Adrenal gland (tissue), 9 donors: ENCODE measurements at regions not wholly inside any gene's neighbourhood (a gene's known extent, or its start where the extent isn't known, plus 50 kb on each side); places are given as distances from the start of the nearest gene placed in this dataset.

Source experiments
- DNase-seq, 7 donors: peaks; one replicate each; pipeline ENCODE4 v3.0.0-alpha.2; 2019 to 2020
- H3K27ac ChIP-seq, 5 donors: fragments of 200-600 bp; sonication (generic) in 4 of 5; 1 replicate in 3 of 5; 2 replicates in 2 of 5; pipeline versions ENCODE4 v1.5.1 to v1.8.0; 2016 to 2020; ENCODE audit warnings: mild to moderate bottlenecking in 1 of 5
- H3K27me3 ChIP-seq: fragments of 200-600 bp; 2 replicates; pipeline ENCODE4 v1.8.0; 2021
- H3K36me3 ChIP-seq, 2 donors: fragments of 200-600 bp; replicated peaks in 1 of 2; 1 replicate in 1 of 2; 2 replicates in 1 of 2; pipeline versions ENCODE4 v1.5.1 to v1.8.0; 2018 to 2022
- H3K4me1 ChIP-seq, 2 donors: fragments of 200-600 bp; replicated peaks in 1 of 2; 1 replicate in 1 of 2; 2 replicates in 1 of 2; pipeline versions ENCODE4 v1.5.1 to v1.8.0; 2018 to 2021
- H3K4me3 ChIP-seq, 4 donors: fragments of 200-600 bp; sonication (generic) in 3 of 4; one replicate each; pipeline ENCODE4 v1.5.1; 2016 to 2018
- H3K9me3 ChIP-seq, 3 donors: fragments of 200-600 bp; sonication (generic) in 1 of 3; replicated peaks in 1 of 3; 1 replicate in 2 of 3; 2 replicates in 1 of 3; pipeline versions ENCODE4 v1.5.1 to v1.8.0; 2016 to 2021
- CTCF ChIP-seq, 6 experiments: fragments of 450-650 bp in 4 of 6; fragments of 200-600 bp in 2 of 6; sonication (generic) in 1 of 6; IDR thresholded peaks; 1 replicate in 5 of 6; 2 replicates in 1 of 6; pipeline versions ENCODE4 v1.5.1 to v1.8.0; 2016 to 2021; ENCODE audit warnings: antibody characterized with exemption in 6 of 6, mild to moderate bottlenecking in 2 of 6, moderate library complexity in 1 of 6
- POLR2A ChIP-seq, 2 donors: fragments of 450-650 bp; IDR thresholded peaks; one replicate each; pipeline ENCODE4 v1.6.1; 2017; ENCODE audit warnings: antibody characterized with exemption in 2 of 2, mild to moderate bottlenecking in 2 of 2, moderate library complexity in 1 of 2
- WGBS, 4 donors: extraction: QIAGEN DNeasy Blood & Tissue Kit in 2 of 4; methylation state at CpG; one replicate each; pipeline versions ENCODE4 v1.1.5 to v1.1.7; 2013 to 2017; 5-methylcytosine and 5-hydroxymethylcytosine counted together
- intact Hi-C, 2 donors: fragments of 100-400 bp; cut with DNase I; formaldehyde crosslinking; loops; one replicate each; pipeline versions ENCODE4 v1.14.1 to v1.15.0; 2022 to 2023
- donor health status: healthy with polysubstance abuse.
- donor health status: Bipolar disorder and iron deficiency.
- donor health status: DM: yes; HTN: yes; CAD: no.
- donor health status: DM: no; HTN: no; CAD: no.
- donor health status: DM: no; HTN: no; CAD: no.

GRCh38 chr5:84724683-84725082 lies 340.0 kb upstream of the EDIL3 start:
- intact Hi-C loops: no loop called here
- Histone ChIP-seq H3K4me3 (no peak overlapping the region), H3K9me3 (no peaks in the 10 kb centered on the region), H3K4me1 (no peaks in the 10 kb centered on the region), H3K27me3 (no peaks in the 10 kb centered on the region), H3K27ac (no peak overlapping the region), H3K36me3 (no peaks in the 10 kb centered on the region)
- no peak for TF ChIP-seq CTCF (IDR thresholded peaks at IDR 0.05)
- no peak for TF ChIP-seq POLR2A (IDR thresholded peaks at IDR 0.05)
- 55 to 74% (median 63%) methylated on average over 1 of the region's 1 CpG for WGBS, 4 donors
- no peak for DNase-seq

GRCh38 chr5:84724181-84724580 lies 339.5 kb upstream of the EDIL3 start:
- H3K27me3 ChIP-seq: no peaks in the 10 kb centered on the region
- DNase-seq: no peak
- H3K4me1 ChIP-seq: no peaks in the 10 kb centered on the region
- whole genome bisulfite sequencing, 4 donors: 94 to 98% (median 96%) methylated on average over 3 of the region's 3 CpGs
- no peak overlapping the region for H3K4me3 ChIP-seq
- no peaks in the 10 kb centered on the region for H3K9me3 ChIP-seq
- H3K27ac ChIP-seq: no peak overlapping the region
- intact Hi-C loops: no loop called here
- no peaks in the 10 kb centered on the region for H3K36me3 ChIP-seq
- TF ChIP-seq POLR2A (IDR thresholded peaks at IDR 0.05) (no peak), CTCF (IDR thresholded peaks at IDR 0.05) (no peak)

GRCh38 chr5:84718377-84718776 lies 333.7 kb upstream of the EDIL3 start:
- 81 to 91% (median 82%) methylated on average over 3 of the region's 3 CpGs for WGBS, 4 donors
- no peak overlapping the region for H3K4me3 ChIP-seq
- H3K36me3 ChIP-seq: no peaks in the 10 kb centered on the region
- TF ChIP-seq CTCF (IDR thresholded peaks at IDR 0.05): no peak
- no peak for TF ChIP-seq POLR2A (IDR thresholded peaks at IDR 0.05)
- H3K27ac ChIP-seq: no peak overlapping the region
- intact Hi-C loops: no loop called here
- no peaks in the 10 kb centered on the region for H3K4me1 ChIP-seq
- H3K9me3 ChIP-seq: no peaks in the 10 kb centered on the region
- no peaks in the 10 kb centered on the region for H3K27me3 ChIP-seq
- no peak for DNase-seq

GRCh38 chr5:84715686-84716085 lies 331.0 kb upstream of the EDIL3 start:
- 83 to 95% (median 90%) methylated on average over 3 of the region's 3 CpGs for WGBS, 4 donors
- H3K27ac ChIP-seq: no peak overlapping the region
- H3K4me1 ChIP-seq: no peaks in the 10 kb centered on the region
- no peaks in the 10 kb centered on the region for H3K36me3 ChIP-seq
- H3K9me3 ChIP-seq: no peaks in the 10 kb centered on the region
- no peak for TF ChIP-seq CTCF (IDR thresholded peaks at IDR 0.05)
- TF ChIP-seq POLR2A (IDR thresholded peaks at IDR 0.05): no peak
- intact Hi-C loops: no loop called here
- no peak overlapping the region for H3K4me3 ChIP-seq
- H3K27me3 ChIP-seq: no peaks in the 10 kb centered on the region
- no peak for DNase-seq
